Choroid plexus epithelial cell (primary cell): ENCODE measurements at regions not wholly inside any gene's neighbourhood (a gene's known extent, or its start where the extent isn't known, plus 50 kb on each side); places are given as distances from the start of the nearest gene placed in this dataset.

Experiments used
- DNase-seq: peaks from one replicate; pipeline ENCODE4 v3.0.0-alpha.2; 2010; ENCODE audit warnings: low read depth
- H3K4me3 ChIP-seq: 2 replicates; pipeline ENCODE4 v1.5.1; 2011; ENCODE audit warnings: low read depth, mild to moderate bottlenecking, control low read depth, low read length, moderate library complexity
- TF ChIP-seq, protein P1 (sequence below): conservative IDR thresholded peaks from 2 replicates; pipeline ENCODE4 v1.5.1; 2011; ENCODE audit warnings: low read depth, mild to moderate bottlenecking, control low read depth, inconsistent platforms, low read length, moderate library complexity

DNA sequence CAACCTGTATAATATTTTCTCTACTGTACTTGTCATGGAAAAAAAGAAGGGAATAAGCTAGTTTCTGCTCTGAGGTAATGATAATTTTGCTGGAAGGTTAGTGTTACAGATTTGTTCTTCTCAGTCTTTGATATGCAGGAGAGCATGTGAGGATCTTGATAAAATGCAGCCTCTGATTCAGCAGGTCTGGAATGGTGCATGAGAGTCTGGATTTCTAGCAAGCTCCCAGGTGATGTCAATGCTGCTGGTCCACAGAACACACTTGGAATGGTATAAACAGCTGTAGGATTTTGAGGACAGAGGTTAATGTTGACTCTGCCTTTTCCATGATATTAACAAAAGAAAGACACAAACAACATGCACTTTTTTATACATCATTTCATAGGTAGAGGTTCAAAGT, 173.6 kb downstream of the NDFIP2 start:
- no peak for DNase-seq
- TF ChIP-seq, protein P1, sequence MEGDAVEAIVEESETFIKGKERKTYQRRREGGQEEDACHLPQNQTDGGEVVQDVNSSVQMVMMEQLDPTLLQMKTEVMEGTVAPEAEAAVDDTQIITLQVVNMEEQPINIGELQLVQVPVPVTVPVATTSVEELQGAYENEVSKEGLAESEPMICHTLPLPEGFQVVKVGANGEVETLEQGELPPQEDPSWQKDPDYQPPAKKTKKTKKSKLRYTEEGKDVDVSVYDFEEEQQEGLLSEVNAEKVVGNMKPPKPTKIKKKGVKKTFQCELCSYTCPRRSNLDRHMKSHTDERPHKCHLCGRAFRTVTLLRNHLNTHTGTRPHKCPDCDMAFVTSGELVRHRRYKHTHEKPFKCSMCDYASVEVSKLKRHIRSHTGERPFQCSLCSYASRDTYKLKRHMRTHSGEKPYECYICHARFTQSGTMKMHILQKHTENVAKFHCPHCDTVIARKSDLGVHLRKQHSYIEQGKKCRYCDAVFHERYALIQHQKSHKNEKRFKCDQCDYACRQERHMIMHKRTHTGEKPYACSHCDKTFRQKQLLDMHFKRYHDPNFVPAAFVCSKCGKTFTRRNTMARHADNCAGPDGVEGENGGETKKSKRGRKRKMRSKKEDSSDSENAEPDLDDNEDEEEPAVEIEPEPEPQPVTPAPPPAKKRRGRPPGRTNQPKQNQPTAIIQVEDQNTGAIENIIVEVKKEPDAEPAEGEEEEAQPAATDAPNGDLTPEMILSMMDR, result no peak
- no peak overlapping the region for H3K4me3 ChIP-seq

DNA sequence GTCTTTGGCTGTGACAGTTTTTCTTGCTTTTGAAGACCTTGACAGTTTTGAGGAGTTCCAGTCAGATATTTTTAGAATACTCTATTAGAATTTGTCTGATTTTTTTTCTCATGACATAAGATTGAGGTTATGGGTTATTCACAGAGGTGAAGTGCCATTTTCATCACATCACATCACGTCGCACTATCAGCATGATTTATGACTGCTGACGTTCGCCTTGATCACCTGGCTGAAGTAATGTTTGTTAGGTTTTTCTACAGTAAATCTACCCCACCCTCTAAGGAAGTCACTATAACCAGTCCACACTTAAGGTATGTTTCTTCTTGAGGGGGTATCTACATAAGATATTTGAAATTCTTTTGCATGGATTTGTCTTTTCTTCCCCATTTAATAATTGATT, 169.7 kb downstream of the NDFIP2 start:
- TF ChIP-seq, protein P1, result no peak
- no peak overlapping the region for H3K4me3 ChIP-seq
- no peak for DNase-seq

DNA sequence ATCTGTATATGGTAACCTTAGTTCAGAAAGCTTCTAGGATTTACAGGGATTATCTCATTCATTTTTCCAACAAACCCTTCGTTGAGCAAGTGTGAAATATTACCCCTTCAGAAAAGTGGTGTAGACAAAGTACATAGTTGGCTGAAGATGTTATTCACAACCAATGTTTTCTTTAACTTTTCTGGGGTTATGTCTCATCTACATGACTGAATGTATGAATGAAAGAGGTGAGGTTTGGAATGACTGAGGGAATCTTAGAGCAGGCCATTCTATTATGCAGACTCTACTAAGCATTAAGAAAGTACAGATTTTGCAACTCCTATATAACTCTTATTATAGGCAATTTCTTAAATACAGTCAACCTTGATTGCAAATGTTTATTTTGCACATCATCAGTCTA, 167.2 kb downstream of the NDFIP2 start:
- no peak overlapping the region for H3K4me3 ChIP-seq
- TF ChIP-seq, protein P1, result no peak
- no peak for DNase-seq

DNA sequence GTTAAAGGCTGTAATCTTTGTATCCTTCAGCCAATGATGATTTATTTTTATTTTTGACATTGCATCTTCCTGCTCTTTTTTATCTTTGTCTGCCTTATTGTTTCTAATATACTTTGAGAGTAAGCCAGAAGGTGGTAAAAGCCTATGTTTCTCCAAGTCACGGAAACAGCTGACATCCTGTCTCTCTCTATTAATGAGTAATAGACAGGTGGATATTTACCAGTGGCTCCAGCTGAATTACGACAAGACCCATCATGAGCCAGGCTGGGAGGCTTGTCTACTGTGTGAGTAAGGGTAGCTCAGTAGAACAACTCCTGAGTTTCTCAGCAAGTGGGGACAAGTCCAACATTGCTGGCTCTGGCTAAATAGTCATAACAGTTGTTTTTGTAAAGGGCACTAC, 166.6 kb downstream of the NDFIP2 start:
- DNase-seq, result no peak
- H3K4me3 ChIP-seq, result no peak overlapping the region
- TF ChIP-seq, protein P1, result no peak

DNA sequence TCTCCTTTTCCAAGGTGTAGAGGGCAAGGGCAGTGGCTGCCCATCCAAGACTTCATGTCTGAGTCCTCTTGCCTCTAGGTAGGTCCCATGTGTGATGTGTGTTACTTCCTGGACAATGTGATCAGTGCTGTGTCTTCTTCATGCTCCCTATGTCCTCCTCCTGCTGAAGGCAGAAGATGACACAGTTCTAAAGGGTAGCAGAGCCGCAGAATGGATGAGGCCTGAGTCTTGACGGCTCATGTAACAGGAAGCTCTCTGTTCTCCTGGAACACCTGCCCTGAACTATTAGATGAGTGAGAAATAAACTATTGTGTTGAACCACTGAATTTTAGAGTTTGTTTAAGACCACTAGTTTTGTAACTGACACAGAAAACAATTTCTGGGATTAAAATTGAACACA, 165.9 kb downstream of the NDFIP2 start:
- no peak for DNase-seq
- TF ChIP-seq, protein P1, result no peak
- no peak overlapping the region for H3K4me3 ChIP-seq

DNA sequence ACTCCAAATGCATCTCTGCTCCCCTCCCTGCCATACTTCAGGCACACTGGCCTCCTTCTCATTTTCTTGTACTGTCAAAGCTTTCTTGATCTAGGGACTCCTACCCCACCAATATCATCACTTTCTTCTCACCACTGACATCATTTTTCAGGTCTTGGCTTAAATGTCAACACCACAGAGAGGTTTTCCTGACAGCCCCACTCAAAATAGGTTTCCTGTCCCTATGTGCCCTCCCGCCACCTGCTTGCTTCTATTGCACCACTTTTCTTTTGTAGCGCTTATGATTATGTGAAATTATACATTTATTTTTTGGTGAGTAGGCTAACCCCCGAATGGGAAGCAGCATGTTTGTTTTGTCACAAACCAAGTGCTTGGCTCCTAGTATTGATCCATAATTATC, 164.6 kb downstream of the NDFIP2 start:
- H3K4me3 ChIP-seq, result no peak overlapping the region
- TF ChIP-seq, protein P1, result no peak
- no peak for DNase-seq

DNA sequence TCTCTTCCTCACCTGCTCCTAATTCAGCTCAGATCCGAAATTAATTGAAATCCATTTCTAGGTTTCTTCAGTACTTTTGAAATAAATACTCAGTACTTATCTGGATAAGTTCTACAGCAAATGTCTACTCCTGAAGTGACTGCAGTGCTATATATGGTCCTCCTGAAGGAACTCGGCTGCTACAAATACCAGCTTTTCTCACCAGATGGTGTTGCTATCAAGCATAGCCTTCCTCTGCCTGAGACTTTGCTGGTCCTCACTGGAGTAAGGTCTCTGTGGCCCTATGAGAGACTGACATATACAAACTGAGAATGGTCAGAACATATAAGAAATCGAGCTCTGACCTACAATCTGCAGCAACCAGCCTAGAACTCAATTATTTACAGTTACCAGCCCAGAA, 161.6 kb downstream of the NDFIP2 start:
- H3K4me3 ChIP-seq, result no peak overlapping the region
- DNase-seq, result no peak
- TF ChIP-seq, protein P1, result no peak
